ENCODE measurements at regions not wholly inside any gene's neighbourhood (a gene's known extent, or its start where the extent isn't known, plus 50 kb on each side); places are given as distances from the start of the nearest gene placed in this dataset.

- H3K79me2 ChIP-seq (ENCODE audit: insufficient read depth, low read length): no peaks in the 10 kb centered on the region
- H3K4me2 ChIP-seq (ENCODE audit: low read depth, low read length, poor library complexity, severe bottlenecking): no peak overlapping the region
- H3K9ac ChIP-seq (ENCODE audit: low read length): no peak overlapping the region
- H3K4me3 ChIP-seq (ENCODE audit: insufficient read depth, low read length, poor library complexity, severe bottlenecking): no peak overlapping the region
- H3K36me3 ChIP-seq (ENCODE audit: low read length): no peaks in the 10 kb centered on the region
- no peaks in the 10 kb centered on the region for H3F3A ChIP-seq (ENCODE audit: insufficient read depth)
- no peaks in the 10 kb centered on the region for H3K9me2 ChIP-seq (replicated peaks; ENCODE audit: insufficient read depth, low read length)
- no peak overlapping the region for H2AFZ ChIP-seq (ENCODE audit: low read depth, low read length, severe bottlenecking)
- H3K9me3 ChIP-seq (ENCODE audit: insufficient read depth, low read length): no peaks in the 10 kb centered on the region
- no peaks in the 10 kb centered on the region for H4K20me1 ChIP-seq (ENCODE audit: low read depth, low read length)
- TF ChIP-seq EZH2phosphoT487 (conservative IDR thresholded peaks at IDR 0.05; ENCODE audit: low read length) (no peak), CTCF (IDR thresholded peaks at IDR 0.05; ENCODE audit: insufficient read depth, low read length, poor library complexity, severe bottlenecking) (no peak)
- H3K27me3 ChIP-seq (ENCODE audit: low read length): no peaks in the 10 kb centered on the region
- H3K27ac ChIP-seq (ENCODE audit: low read depth, low read length): no peak overlapping the region
Observed at GRCh38 chr21:28083350-28083749, 909.3 kb downstream of the LTN1 start.

GRCh38 chr21:28078126-28078525, 914.6 kb downstream of the LTN1 start:
- Histone ChIP-seq H3K27me3 (ENCODE audit: low read length) (no peaks in the 10 kb centered on the region), H3K27ac (ENCODE audit: low read depth, low read length) (no peak overlapping the region)
- TF ChIP-seq EZH2phosphoT487 (conservative IDR thresholded peaks at IDR 0.05; ENCODE audit: low read length) (no peak), CTCF (IDR thresholded peaks at IDR 0.05; ENCODE audit: insufficient read depth, low read length, poor library complexity, severe bottlenecking) (no peak)

GRCh38 chr21:28074676-28075075, 918.0 kb downstream of the LTN1 start:
- Histone ChIP-seq H3K27me3 (ENCODE audit: low read length) (no peaks in the 10 kb centered on the region), H3F3A (ENCODE audit: insufficient read depth) (no peaks in the 10 kb centered on the region), H3K9ac (ENCODE audit: low read length) (no peak overlapping the region), H3K36me3 (ENCODE audit: low read length) (no peaks in the 10 kb centered on the region), H4K20me1 (ENCODE audit: low read depth, low read length) (no peaks in the 10 kb centered on the region), H2AFZ (ENCODE audit: low read depth, low read length, severe bottlenecking) (no peak overlapping the region), H3K9me3 (ENCODE audit: insufficient read depth, low read length) (no peaks in the 10 kb centered on the region), H3K27ac (ENCODE audit: low read depth, low read length) (no peak overlapping the region), H3K79me2 (ENCODE audit: insufficient read depth, low read length) (no peaks in the 10 kb centered on the region), H3K4me3 (ENCODE audit: insufficient read depth, low read length, poor library complexity, severe bottlenecking) (no peak overlapping the region), H3K4me2 (ENCODE audit: low read depth, low read length, poor library complexity, severe bottlenecking) (no peak overlapping the region), H3K9me2 (replicated peaks; ENCODE audit: insufficient read depth, low read length) (no peaks in the 10 kb centered on the region)
- TF ChIP-seq CTCF (IDR thresholded peaks at IDR 0.05; ENCODE audit: insufficient read depth, low read length, poor library complexity, severe bottlenecking) (no peak), EZH2phosphoT487 (conservative IDR thresholded peaks at IDR 0.05; ENCODE audit: low read length) (no peak)

More at GRCh38 chr21:28078126-28078525, 914.6 kb downstream of the LTN1 start:
- Histone ChIP-seq H3K36me3 (ENCODE audit: low read length) (no peaks in the 10 kb centered on the region), H4K20me1 (ENCODE audit: low read depth, low read length) (no peaks in the 10 kb centered on the region), H3K9me2 (replicated peaks; ENCODE audit: insufficient read depth, low read length) (no peaks in the 10 kb centered on the region), H3F3A (ENCODE audit: insufficient read depth) (no peaks in the 10 kb centered on the region), H3K4me2 (ENCODE audit: low read depth, low read length, poor library complexity, severe bottlenecking) (no peak overlapping the region), H3K79me2 (ENCODE audit: insufficient read depth, low read length) (no peaks in the 10 kb centered on the region), H3K9me3 (ENCODE audit: insufficient read depth, low read length) (no peaks in the 10 kb centered on the region), H3K9ac (ENCODE audit: low read length) (no peak overlapping the region), H2AFZ (ENCODE audit: low read depth, low read length, severe bottlenecking) (no peak overlapping the region), H3K4me3 (ENCODE audit: insufficient read depth, low read length, poor library complexity, severe bottlenecking) (no peak overlapping the region)
